Left ventricle myocardium inferior (tissue), 1 donor: ENCODE measurements at regions not wholly inside any gene's neighbourhood (a gene's known extent, or its start where the extent isn't known, plus 50 kb on each side); places are given as distances from the start of the nearest gene placed in this dataset.

Experiments used
- DNase-seq: peaks from one replicate; pipeline ENCODE4 v3.0.0-alpha.2; 2020
- H3K27ac ChIP-seq: fragments of 200-600 bp; replicated peaks from 2 replicates; pipeline ENCODE4 v1.8.0; 2021
- H3K27me3 ChIP-seq: fragments of 200-600 bp; 2 replicates; pipeline ENCODE4 v1.8.0; 2021; ENCODE audit warnings: low read depth
- H3K36me3 ChIP-seq: fragments of 200-600 bp; 2 replicates; pipeline ENCODE4 v1.8.0; 2021
- H3K4me1 ChIP-seq: fragments of 200-600 bp; 2 replicates; pipeline ENCODE4 v1.8.0; 2021
- H3K4me3 ChIP-seq: fragments of 200-600 bp; 2 replicates; pipeline ENCODE4 v1.8.0; 2021; ENCODE audit warnings: mild to moderate bottlenecking, moderate library complexity
- H3K9me3 ChIP-seq: fragments of 200-600 bp; replicated peaks from 2 replicates; pipeline ENCODE4 v1.8.0; 2021
- CTCF ChIP-seq: fragments of 200-600 bp; IDR thresholded peaks from 2 replicates; pipeline ENCODE4 v1.8.0; 2021; ENCODE audit warnings: antibody characterized with exemption, mild to moderate bottlenecking, borderline replicate concordance
- intact Hi-C: fragments of 100-400 bp; cut with micrococcal nuclease; formaldehyde crosslinking; loops from one replicate; pipeline ENCODE4 v1.11.0; 2022
- donor health status: DM: no; HTN: yes; CAD: no; lungs with severe emphysema.

- no peak for DNase-seq
- Histone ChIP-seq H3K4me1 (no peaks in the 10 kb centered on the region), H3K27me3 (no peaks in the 10 kb centered on the region), H3K4me3 (no peak overlapping the region), H3K27ac (no peak overlapping the region), H3K36me3 (no peaks in the 10 kb centered on the region), H3K9me3 (no peaks in the 10 kb centered on the region)
- TF ChIP-seq CTCF, result no peak
- intact Hi-C loops, result no loop called here
Observed at GRCh38 chrX:146144039-146144438, 326.4 kb downstream of the SLITRK2 start.

GRCh38 chrX:146154191-146154590, 336.6 kb downstream of the SLITRK2 start:
- Histone ChIP-seq H3K36me3 (no peaks in the 10 kb centered on the region), H3K4me3 (no peak overlapping the region), H3K27ac (no peak overlapping the region), H3K27me3 (no peaks in the 10 kb centered on the region), H3K9me3 (no peaks in the 10 kb centered on the region), H3K4me1 (no peaks in the 10 kb centered on the region)
- intact Hi-C loops, result no loop called here
- no peak for DNase-seq
- no peak for TF ChIP-seq CTCF

DNA sequence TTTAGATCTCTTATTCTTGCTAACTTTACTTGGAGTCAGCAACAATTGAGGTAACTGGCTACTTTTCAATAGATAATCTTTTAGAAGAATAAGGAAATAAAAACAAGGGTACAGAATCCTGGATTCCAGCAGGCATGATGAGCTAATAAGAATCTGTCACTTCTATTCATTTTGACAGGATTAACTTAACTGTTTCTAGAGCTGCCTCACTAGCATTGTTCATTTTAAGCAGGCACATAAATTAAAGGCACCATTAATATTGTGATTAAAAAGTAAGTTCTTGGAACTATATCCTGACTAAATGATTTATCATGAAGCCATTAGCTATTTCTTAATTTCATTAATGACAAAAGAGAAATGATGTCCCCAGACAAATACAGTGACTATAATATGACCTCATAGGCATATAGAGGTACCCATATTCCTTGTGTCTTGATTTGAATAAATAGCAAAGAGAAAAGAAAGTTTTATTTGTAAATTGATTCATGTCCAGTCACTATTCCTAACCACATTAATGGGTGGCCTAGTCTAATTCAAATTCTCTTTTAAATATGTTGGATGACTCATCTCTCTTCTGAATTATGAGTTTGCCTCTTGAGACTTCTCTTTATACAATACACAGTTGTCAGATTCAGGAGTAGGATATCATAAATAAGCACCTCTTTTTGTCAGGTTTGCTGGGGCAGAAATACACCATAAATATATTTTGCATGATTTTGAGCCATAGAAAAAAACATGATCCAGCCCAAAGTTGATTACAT, 343.0 kb downstream of the SLITRK2 start:
- Histone ChIP-seq H3K4me1 (no peaks in the 10 kb centered on the region), H3K9me3 (no peaks in the 10 kb centered on the region), H3K27ac (no peak overlapping the region), H3K4me3 (no peak overlapping the region), H3K36me3 (no peaks in the 10 kb centered on the region), H3K27me3 (no peaks in the 10 kb centered on the region)
- TF ChIP-seq CTCF, result no peak
- intact Hi-C loops, result no loop called here
- DNase-seq, result no peak

GRCh38 chrX:146173742-146174141, 356.1 kb downstream of the SLITRK2 start:
- intact Hi-C loops, result no loop called here
- no peak for TF ChIP-seq CTCF
- no peak for DNase-seq

DNA sequence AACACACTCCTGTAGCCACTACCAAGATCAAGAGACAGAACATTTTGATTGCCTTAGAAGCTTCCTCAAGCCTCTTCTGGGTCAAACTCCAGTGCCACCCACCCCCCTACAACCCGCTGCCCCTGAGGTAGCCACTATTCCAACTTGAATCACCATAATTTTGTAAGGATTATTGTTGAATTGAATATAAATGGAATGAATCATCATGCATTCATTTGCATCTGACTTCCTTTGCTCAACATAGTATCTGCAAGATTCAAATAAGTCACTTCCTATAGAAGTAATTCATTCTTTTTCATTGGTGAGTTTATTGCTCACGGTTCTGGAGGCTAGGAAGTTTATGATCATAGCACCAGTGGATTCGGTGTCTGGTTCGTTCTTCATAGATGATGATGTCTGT, 364.2 kb downstream of the SLITRK2 start:
- TF ChIP-seq CTCF, result no peak
- no peak overlapping the region for H3K27ac ChIP-seq
- no peak for DNase-seq
- H3K27me3 ChIP-seq, result no peaks in the 10 kb centered on the region
- H3K4me1 ChIP-seq, result no peaks in the 10 kb centered on the region
- H3K9me3 ChIP-seq, result no peaks in the 10 kb centered on the region
- no peak overlapping the region for H3K4me3 ChIP-seq
- intact Hi-C loops, result no loop called here
- no peaks in the 10 kb centered on the region for H3K36me3 ChIP-seq

More at GRCh38 chrX:146173742-146174141, 356.1 kb downstream of the SLITRK2 start:
- no peak overlapping the region for H3K4me3 ChIP-seq
- no peaks in the 10 kb centered on the region for H3K4me1 ChIP-seq
- H3K27ac ChIP-seq, result no peak overlapping the region
- no peaks in the 10 kb centered on the region for H3K9me3 ChIP-seq
- H3K36me3 ChIP-seq, result no peaks in the 10 kb centered on the region
- H3K27me3 ChIP-seq, result no peaks in the 10 kb centered on the region
